ENCODE measurements at regions not wholly inside any gene's neighbourhood (a gene's known extent, or its start where the extent isn't known, plus 50 kb on each side); places are given as distances from the start of the nearest gene placed in this dataset.
A peak's percentile ranks its signal among the peaks of the same experiment; 100 is the strongest.

DNA sequence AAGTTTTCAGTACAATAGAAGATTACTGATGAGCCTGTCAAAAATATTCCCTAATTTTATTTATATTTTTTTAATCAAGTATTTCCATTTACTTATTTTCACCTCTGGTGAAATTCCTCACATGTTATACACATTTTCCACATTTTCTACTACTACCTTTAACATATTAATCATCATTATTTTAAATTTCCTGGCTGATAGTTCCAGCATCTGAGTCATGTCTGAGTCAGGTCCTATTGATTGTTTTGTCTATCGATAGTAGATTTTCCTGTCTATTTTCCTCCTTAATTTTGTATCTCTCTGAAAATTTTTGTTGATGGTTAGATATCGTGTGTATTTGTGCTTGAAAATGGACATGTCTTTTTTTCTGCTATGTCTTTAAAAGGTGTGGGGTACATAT is 211.8 kb upstream of the DSEL start:
- TF ChIP-seq POLR2A (IDR thresholded peaks at IDR 0.05): no peak
- TF ChIP-seq, protein P1, sequence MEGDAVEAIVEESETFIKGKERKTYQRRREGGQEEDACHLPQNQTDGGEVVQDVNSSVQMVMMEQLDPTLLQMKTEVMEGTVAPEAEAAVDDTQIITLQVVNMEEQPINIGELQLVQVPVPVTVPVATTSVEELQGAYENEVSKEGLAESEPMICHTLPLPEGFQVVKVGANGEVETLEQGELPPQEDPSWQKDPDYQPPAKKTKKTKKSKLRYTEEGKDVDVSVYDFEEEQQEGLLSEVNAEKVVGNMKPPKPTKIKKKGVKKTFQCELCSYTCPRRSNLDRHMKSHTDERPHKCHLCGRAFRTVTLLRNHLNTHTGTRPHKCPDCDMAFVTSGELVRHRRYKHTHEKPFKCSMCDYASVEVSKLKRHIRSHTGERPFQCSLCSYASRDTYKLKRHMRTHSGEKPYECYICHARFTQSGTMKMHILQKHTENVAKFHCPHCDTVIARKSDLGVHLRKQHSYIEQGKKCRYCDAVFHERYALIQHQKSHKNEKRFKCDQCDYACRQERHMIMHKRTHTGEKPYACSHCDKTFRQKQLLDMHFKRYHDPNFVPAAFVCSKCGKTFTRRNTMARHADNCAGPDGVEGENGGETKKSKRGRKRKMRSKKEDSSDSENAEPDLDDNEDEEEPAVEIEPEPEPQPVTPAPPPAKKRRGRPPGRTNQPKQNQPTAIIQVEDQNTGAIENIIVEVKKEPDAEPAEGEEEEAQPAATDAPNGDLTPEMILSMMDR (IDR thresholded peaks at IDR 0.05): no peak
- no peak for TF ChIP-seq POLR2AphosphoS5 (IDR thresholded peaks at IDR 0.05)
- TF ChIP-seq EP300 (IDR thresholded peaks at IDR 0.05): no peak
- 86 to 95% methylated on average over 2 of the region's 2 CpGs for WGBS, 2 donors (ENCODE audit: low coverage in 1 of 2)
- Histone ChIP-seq H3K4me1 (no peaks in the 10 kb centered on the region), H3K27me3 (peaks cover 7% of the 10 kb centered on the region), H3K4me3 (no peak overlapping the region), H3K9me3 (no peaks in the 10 kb centered on the region), H3K27ac (no peak overlapping the region), H3K36me3 (no peaks in the 10 kb centered on the region)
- ATAC-seq: no peak

DNA sequence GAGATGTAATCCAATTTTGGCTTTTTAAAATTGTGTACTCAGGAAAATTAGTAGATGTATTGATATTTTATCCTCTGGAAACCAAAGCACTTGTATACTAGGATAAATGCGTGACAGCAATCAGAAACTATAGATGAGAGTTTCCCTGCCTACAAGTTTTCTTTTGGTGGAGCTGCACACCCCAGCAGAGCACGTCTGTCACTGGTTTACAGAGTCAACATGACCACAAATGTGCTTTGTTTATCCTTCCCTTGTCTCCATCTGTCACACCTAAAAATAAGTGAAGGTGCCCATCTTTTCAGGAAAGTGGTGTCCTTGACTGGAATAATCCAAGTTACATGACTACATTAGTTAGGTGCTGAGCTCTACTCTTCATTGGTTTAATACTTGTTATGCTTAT is 210.4 kb upstream of the DSEL start:
- Histone ChIP-seq H3K9me3 (no peaks in the 10 kb centered on the region), H3K36me3 (no peaks in the 10 kb centered on the region), H3K27me3 (peaks cover 7% of the 10 kb centered on the region), H3K27ac (no peak overlapping the region), H3K4me3 (no peak overlapping the region), H3K4me1 (no peaks in the 10 kb centered on the region)
- TF ChIP-seq, protein P1 (IDR thresholded peaks at IDR 0.05): no peak
- TF ChIP-seq POLR2AphosphoS5 (IDR thresholded peaks at IDR 0.05) (no peak), POLR2A (IDR thresholded peaks at IDR 0.05) (no peak), EP300 (IDR thresholded peaks at IDR 0.05) (no peak)
- ATAC-seq: no peak
- WGBS, 2 donors (ENCODE audit: low coverage in 1 of 2): 28 to 30% methylated on average over 2 of the region's 2 CpGs

DNA sequence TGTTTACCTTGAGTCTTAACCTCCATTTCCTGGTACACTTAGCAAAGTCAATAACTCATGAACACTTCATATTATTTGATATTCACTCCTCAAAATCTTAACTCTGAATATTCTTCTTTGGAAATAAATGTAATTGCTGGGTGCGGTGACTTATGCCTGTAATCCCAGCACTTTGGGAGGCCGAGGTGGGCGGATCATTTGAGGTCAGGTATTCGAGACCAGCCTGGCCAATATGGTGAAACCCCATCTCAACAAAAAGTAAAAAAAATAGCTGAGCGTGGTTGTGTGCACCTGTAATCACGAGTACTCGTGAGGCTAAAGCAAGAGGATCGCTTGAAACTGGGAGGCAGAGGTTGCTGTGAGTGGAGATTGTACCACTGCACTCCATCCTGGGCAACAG is 201.3 kb upstream of the DSEL start:
- Histone ChIP-seq H3K27ac (no peak overlapping the region), H3K4me3 (no peak overlapping the region), H3K4me1 (no peaks in the 10 kb centered on the region), H3K36me3 (no peaks in the 10 kb centered on the region), H3K9me3 (no peaks in the 10 kb centered on the region), H3K27me3 (no peaks in the 10 kb centered on the region)
- WGBS, 2 donors (ENCODE audit: low coverage in 1 of 2): 84 to 86% methylated on average over 8 of the region's 8 CpGs
- ATAC-seq: no peak
- TF ChIP-seq EP300 (IDR thresholded peaks at IDR 0.05) (no peak), POLR2AphosphoS5 (IDR thresholded peaks at IDR 0.05) (no peak), POLR2A (IDR thresholded peaks at IDR 0.05) (no peak)
- TF ChIP-seq, protein P1 (IDR thresholded peaks at IDR 0.05): no peak

DNA sequence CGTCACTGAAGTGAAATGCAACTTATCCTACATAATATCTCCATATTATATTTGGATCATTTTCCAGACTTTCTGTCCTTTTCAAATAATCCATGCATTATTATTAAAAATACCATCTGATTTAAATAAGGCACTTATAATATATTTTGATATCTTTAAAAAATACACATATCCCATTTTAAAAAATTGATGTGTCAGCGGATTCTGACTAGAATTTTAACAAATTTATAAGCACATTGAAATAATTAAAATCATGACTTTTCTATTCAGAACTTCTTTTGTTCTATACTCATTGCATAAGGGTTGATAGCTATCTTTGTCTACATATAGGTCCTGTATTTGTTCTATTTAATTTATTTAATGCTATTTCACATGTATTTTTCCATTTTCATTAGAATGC is 199.0 kb upstream of the DSEL start:
- ATAC-seq: no peak
- Histone ChIP-seq H3K36me3 (no peaks in the 10 kb centered on the region), H3K27ac (no peak overlapping the region), H3K27me3 (no peaks in the 10 kb centered on the region), H3K9me3 (peaks cover 0 to 5% (median 0%) of the 10 kb centered on the region in 3 donors), H3K4me1 (no peaks in the 10 kb centered on the region), H3K4me3 (no peak overlapping the region)
- 42 to 46% methylated on average over 2 of the region's 2 CpGs for WGBS, 2 donors (ENCODE audit: low coverage in 1 of 2)
- TF ChIP-seq POLR2AphosphoS5 (IDR thresholded peaks at IDR 0.05) (no peak), POLR2A (IDR thresholded peaks at IDR 0.05) (no peak), EP300 (IDR thresholded peaks at IDR 0.05) (no peak)
- TF ChIP-seq, protein P1 (IDR thresholded peaks at IDR 0.05): no peak

DNA sequence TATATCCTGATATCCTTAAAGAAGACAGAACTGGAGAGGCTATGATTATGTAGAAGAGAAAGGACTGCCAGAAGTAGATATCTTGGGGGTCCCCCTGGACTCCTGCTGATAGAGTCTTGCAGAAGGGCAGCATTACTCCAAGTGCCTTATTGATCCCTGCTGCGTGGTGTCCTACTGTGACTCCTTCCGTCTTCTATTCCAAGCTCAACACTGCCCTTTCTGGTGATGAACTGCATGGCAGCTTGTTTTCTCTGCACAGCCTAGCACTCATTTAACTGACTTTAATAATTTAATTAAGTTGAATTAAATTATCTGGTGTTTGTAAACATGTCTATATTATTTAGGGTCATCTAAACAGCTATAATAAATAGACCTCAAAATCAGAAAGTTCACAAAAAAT is 194.1 kb upstream of the DSEL start:
- TF ChIP-seq, protein P1 (IDR thresholded peaks at IDR 0.05): peak in 1 of 4 experiments; percentile 26
- TF ChIP-seq POLR2A (IDR thresholded peaks at IDR 0.05): no peak
- Histone ChIP-seq H3K27me3 (no peaks in the 10 kb centered on the region), H3K27ac (no peak overlapping the region), H3K4me3 (no peak overlapping the region), H3K4me1 (no peaks in the 10 kb centered on the region), H3K36me3 (no peaks in the 10 kb centered on the region), H3K9me3 (peaks cover 0 to 5% (median 0%) of the 10 kb centered on the region in 3 donors)
- no peak for ATAC-seq
- WGBS, 2 donors (ENCODE audit: low coverage in 1 of 2): 63% methylated on average over 2 of the region's 2 CpGs; no CpG with 5 or more reads in 1 of the 2 donors
